OCI-M2 (cell line): ENCODE measurements at regions not wholly inside any gene's neighbourhood (a gene's known extent, or its start where the extent isn't known, plus 50 kb on each side); places are given as distances from the start of the nearest gene placed in this dataset.
"Not testable (repeated sequence)": the region's sequence is repeated elsewhere in the genome, so short reads cannot be mapped to it uniquely, and the experiment has no call there.

Experiments used
- DNase-seq: peaks from one replicate; lab custom pipeline; 2025; ENCODE audit not compliant: unreplicated experiment; lab: John Stamatoyannopoulos, UW

DNA sequence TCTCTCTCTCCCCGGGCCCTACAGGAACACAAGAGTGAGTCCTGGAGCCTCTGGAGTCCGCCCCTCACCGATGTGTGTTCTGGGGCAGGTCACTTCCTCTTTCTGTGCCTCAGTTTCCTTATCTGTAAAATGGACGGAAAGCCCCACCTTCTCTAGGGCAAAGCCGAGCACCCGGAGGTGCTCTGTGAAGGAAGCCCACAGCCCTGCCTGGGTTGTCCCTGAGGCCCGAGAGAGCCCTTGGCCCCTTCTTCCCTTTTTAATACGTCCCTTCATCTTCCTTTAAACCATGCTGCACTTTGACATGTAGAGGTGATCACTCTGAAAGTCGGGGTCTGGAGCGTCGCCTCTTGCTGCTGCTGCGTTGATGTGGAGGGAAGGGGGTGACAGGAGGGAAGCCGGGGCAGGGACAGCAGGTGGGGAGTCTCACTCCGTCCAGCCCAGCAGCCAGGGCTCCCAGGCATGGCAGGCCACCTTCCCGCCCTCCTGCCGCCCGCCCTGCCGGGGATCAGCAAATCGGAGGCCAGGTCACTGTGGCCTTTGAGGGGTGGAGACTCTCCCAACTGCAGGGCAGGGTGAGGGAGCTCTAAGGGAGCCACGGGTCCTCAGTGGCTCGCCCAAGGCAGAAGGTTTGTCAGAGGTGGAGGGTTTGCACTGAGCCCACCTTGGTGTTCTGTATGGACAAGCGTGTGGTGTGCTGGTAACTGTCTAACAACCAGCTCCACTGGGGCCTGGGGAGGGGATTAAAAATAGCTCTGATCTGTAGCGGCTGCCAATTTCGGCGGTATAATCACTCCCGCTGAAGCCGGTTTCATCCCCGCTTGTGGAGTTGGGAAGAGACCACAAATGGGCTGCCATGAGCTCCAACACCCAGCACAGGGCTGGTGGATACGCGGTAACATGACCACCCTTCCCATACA, 135.9 kb upstream of the ID2 start:
- no peak for DNase-seq

DNA sequence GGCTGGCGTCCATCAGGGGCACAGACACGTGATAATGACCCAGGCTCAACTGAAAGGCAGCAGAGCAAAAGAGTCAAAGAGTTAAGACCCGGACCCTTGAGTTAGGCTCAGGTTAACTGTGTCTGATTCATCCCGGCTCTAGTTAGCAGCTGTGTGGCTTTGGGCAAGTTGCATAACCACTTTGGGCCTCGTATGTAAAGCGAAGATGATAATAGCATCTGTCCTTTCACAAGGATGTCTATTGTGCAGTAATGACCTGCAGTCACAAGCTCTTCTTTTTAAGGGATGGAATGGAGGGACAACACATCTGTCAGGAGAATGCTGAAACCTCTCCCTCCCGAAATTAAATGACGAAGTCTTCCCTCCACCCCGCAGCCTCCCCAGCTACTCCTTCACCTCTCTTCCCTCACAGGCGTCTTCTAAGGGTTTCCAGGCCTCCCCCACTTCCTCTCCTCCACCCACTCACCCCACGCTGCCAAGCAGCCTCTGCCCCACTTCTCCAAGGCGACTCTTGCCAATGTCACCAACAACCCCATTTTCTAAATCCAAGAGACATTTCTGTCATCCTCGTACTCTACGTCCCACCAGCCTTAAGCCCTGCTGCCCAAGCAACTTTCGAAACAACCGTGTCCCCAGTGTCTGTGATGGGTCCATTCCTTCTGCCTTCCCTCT, 135.1 kb upstream of the ID2 start:
- DNase-seq = no peak

DNA sequence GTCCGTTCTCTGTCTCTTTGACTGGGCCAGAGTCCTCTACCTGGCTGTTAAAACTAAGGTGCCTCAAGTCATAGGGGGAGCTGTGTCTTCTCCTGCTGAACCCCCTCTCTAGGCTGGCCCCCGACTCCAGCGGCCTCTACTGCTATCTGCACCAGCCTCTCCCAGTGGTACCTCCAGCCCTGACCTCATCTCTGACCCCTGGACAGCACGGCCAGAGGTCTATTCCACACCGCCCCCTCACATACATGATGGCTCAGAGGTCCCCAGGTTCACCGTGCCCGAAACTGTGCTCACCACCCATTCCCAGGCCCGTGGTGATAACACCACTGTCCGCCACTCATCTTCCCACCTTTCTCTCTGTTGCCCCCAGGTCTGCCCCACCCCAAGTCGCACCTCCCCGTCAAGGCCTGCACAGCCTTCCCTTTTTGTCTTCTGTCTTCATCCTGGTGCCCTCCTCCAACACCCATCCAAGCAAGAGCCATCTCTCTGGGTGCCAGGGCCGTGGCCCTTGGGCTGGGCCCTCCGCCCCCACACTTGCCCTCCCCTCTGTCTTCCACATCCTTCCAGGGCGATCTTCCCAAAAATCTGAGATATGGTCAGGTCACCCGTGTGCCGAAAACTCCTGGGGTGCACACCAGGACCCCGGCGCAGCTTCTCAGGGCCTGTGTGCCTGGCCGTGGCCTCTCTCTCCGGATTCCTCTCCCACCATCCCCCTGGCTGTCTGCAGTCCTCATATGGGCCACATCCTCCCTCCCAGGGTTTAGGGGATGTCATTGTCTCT, 134.4 kb upstream of the ID2 start:
- DNase-seq = no peak

DNA sequence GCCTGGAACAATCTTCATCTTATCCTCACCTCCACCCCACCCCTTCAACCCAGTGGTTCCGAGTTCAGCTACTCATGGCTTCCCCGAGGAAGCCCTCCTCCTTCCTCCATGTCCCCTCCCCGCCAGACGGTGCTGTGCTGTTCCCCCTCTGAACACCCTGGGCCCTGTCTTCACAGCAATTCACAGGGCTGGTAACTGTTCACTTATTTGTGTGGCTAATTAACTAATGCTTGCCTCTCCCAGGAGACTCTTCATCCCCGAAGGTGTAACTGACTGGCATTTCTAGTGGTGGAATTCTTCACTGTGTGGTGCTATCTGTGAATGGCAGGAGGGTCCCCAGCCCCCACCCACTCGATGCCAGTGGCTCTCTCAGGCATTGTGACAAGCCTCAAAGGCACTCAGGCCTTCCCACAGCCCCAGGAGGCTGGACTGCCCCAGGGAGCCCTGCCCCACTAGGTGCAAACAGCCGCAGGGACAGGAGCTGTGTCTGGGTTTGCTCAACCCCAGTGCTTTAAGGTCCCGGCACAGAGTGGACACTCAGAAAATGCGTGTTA, 133.7 kb upstream of the ID2 start:
- DNase-seq = no peak

DNA sequence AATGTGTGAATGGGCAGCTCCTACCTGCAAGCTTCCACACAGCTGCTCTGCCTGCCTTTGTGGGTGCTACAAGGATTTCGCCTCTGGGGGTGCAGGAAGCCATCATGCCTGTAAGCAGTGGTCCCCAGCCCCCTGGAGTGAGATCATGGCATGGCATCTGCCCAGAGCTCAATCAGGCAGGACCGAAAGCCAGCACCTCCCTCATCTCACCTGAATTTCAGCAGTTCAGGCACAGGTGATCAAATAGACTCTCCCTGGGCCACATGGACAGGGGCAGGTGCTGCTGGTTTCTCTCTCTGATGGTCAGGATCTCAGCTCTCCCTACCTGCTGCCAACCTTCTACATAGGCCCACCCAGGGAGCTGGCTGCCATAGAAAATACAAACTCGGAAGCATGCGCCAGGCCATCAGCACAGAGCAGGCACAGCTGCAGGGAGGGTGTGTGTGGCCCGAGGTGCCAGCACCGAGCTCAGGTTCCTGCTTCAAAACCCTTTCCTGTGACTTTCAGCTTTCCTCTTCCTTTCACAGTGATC, 133.2 kb upstream of the ID2 start:
- DNase-seq = no peak

DNA sequence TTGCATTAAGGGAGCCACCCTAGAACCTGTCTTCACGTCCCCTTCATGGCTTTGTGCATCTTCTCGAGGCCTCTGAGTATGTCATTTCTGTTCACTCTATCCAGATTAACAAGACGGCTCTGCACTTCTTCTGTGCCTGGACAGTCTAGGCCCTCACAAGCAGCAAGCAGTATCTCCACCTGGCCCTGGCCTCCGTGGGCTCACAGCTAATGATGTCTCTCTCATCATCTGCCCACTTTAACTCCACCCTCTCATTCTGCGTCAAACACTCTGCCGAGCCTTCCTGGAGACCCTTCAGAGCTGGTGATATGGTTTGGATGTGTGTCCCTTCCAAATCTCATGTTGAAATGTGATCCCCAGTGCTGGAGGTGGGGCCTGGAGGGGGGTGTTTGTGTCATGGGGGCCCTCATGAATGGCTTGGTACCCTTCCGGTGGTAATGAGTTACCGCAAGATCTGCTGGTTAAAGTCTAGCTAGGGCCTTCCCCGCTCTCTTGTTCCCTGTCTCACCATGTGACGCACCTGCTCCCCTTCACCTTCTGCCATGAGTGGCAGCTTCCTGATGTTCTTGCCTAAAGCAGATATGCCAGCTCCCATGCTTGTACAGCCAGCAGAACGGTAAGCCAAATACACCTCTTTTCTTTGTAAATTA, 132.5 kb upstream of the ID2 start:
- no peak for DNase-seq

DNA sequence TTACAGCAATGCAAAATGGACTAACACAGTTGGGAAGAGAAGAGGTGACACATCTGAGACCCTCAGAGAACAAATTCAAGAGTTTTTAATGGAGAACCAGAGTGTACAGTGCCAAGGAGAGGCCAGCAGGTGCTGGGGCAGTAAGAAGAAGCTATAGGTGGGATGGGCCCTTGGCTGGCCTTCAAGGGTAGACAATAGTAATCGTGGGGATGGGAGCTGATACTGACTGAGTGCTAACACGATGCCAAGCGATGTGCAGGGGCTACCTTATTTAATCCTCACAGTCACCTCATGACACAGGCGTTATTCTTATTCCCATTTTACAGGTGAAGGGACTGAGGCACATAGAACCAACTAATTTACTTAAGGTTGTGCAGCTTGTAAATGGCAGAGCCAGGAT, 131.9 kb upstream of the ID2 start:
- DNase-seq = no peak

DNA sequence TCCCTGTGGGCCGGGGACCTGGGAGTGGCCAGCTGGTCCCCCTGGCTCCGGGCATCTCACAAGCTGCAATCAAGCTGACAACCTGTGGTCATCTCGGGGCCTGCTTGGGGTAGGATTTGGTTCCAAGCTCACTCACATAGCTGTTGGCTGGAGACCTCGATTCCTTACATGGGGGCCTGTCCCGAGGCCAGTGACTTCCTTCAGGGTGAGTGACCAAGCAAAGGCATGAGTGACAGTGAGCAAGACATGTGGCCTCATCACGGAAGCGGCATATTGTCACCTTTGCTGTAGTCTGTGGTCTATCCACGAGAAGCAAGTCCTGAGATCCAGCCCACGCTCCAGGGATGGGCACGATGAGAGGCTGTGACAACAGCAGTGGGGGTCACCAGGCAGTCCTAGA, 131.4 kb upstream of the ID2 start:
- DNase-seq = no peak

DNA sequence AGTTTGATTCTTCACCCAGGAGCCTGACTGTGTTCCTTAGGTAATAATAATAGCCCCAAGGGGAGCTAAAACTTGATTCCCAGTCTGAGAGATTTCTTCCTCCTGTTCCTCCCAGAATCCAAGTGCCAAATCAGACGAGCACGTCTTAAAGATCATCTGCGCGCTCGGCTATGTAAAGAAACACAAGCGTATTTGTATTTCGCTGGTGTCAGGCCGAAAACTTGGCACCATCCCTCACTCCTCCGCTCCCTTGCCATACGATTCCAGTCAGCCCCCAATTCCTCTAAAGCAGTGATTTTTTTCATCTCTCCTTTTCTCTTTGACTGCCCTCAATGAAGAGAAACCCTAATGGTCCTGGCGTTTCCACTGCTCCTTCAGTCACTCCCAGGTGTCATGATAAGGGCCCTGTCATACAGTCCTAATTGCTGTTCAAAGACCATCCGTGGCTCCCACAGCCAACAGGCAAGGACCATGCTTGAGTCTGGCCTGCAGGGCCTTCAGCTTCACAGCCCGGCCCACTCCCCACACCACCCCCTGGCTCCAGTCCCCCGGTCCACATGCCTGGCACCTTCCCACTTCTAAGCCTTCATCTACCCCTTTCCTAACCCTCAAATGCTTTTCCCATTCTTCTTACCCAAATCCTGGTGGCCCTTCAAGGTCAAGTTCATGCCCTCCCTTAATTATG, 130.8 kb upstream of the ID2 start:
- DNase-seq = no peak

DNA sequence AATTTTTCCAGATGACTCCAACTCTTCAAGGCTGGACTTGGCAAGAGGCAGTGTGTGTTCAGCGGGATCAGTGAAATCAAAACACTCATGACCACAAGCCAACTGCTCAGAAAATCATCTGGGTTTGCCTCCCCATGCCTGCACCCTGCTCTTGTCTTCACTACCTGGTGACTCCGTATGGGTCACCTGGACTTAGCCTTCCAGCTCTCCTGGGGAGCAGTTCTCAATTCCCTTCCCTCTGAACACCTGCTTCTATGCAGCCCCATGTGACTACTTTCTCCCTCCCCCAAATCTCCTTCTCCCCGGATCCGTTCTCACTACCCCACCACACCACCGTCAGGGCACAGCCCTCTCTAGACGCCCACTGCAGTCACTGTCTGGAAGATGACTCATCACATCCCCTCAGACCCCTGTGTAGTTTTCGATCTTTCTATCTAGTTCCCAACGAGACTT, 130.2 kb upstream of the ID2 start:
- DNase-seq = no peak

DNA sequence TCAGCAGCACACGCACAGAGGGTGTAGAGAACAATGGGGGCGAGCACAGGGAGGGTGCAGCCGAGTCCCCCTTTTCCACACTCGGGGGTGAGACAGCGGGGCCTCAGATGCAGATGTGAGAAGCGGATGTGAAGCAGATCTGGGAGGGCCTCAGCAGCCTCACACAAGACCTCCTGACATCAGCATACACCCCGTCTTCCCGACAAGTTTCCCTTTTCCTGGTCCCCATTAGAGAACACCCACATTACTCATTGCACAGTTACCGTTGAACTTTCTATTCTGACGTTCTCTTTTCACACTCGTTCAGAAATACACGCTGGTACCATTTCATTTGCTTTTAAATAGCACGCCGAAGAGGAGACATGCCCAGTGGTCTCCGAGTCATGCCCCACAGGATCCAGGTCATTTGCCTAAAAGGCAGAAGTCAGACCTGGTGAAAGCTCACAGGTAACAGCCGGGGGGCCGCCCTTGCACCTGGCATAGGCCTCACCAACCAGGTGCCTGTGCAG, 129.5 kb upstream of the ID2 start:
- DNase-seq = no peak

DNA sequence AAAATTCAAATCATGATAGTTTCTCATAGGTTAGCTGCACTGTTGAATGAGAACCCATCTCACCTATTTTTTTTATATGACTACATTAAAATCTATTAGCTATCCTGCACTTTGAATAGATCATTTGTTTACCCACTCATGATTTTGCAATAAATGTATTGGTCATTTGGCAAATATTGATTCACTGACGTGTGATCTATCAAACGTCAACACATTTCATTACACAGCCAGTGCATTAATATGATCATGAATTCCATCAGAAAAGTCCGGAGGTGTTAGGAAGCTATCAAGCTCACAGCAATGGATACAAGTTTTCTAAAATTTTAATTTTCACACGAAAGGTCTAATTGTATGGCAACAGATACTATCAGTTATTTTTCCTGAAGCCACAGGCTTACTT, 128.2 kb upstream of the ID2 start:
- no peak for DNase-seq

DNA sequence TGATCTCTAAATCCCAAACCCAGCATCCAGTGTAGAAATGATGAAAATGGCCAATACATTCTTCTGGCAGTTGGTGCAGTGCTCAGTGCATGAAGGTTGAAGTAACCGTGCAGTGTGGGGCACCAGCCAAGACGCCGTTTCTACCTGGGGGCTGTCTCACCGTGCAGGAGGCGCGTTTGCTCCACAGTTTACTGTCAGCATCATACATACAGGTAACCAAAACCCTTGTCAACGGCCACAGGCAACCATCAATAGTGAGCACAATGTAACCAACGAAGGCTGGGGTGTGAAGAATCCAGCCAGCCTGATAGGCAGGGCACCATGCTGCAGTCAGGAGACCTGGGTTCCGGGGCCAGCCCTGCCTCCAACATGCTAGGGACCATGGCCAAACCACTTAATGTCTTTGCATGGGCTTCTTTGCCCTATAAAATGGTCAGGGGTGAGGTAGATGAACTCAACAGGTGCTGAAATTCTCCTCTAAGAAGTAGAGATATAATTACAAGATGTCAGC, 127.5 kb upstream of the ID2 start:
- no peak for DNase-seq

DNA sequence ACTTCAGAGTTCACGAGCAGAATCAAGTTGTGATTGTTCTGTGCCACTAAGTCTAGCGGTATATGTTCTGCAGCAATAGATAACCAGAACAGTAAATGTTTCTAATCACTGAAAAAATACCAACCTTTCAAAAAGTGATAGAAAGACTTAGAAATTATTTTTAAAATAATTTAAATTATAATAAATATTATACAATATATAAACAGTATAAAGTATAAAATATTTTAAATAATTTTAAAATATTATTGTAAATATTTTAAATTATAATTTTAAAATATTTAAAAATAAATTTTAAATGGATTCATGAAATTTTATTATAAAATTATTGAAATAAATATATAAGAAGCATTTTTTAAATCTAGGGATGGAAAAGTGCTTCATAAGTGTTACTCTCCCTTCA, 126.3 kb upstream of the ID2 start:
- no peak for DNase-seq

DNA sequence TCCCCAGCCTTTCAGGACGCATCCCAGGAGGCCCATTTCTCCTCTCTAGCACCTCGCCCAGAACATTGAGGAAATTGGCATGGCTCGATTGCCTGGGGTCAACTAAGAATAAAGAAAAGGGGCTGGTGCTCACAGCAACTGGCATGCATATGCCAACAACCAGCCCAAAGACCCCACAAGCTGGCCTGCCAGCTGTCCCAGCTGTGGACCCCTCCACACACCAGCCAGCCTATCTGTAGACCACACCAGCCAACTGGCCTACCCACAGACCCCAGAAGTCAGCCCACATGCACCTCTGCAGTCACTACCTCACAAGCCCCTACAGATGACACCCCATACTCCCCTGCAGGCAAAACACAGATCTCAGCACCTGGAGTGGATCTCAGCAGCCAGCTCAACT, 123.8 kb upstream of the ID2 start:
- DNase-seq = no peak

DNA sequence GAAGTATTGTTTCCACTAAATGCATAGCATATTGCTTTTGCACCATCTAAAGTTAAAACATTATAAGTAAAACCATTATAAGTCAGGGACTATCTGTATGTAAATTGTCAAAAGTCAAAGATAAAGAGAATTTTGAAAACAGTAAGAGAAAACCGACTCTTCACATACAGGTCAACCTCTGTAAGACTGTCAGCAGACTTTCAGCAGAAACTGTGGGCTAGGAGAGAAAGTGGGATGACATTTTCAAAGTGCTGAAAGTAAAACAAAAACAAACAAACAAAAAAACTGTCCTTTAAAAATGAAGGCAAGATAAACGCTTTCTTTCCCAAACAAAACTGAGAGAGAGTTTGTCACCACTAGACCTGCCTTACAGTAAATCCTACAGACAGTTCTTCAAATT, 122.9 kb upstream of the ID2 start:
- no peak for DNase-seq

DNA sequence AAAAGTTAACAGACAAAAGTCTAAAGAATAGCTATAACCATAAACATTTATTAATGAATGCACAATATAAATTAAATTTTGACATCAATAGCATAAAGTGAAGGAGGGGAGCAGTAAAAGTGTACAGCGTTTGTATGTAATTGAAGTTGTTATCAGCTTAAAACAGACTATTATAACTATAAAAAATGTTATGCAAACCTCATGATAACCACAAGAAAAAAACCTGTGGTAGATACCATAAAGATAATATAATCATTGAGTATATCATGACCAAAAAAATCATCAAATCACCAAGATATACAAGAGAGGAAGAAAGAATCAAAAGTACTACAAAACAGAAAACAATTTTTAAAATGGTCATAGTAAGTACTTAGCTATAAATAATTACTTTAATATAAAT, 122.1 kb upstream of the ID2 start:
- no peak for DNase-seq

DNA sequence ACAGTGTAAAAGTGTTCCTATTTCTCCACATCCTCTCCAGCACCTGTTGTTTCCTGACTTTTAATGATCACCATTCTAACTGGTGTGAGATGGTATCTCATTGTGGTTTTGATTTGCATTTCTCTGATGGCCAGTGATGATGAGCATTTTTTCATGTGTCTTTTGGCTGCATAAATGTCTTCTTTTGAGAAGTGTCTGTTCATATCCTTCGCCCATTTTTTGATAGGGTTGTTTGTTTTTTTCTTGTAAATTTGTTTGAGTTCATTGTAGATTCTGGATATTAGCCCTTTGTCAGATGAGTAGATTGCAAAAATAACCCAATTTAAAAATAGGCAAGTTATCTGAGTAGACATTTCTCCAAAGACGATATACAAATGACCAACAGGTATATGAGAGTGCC, 120.2 kb upstream of the ID2 start:
- DNase-seq = not testable (repeated sequence)

DNA sequence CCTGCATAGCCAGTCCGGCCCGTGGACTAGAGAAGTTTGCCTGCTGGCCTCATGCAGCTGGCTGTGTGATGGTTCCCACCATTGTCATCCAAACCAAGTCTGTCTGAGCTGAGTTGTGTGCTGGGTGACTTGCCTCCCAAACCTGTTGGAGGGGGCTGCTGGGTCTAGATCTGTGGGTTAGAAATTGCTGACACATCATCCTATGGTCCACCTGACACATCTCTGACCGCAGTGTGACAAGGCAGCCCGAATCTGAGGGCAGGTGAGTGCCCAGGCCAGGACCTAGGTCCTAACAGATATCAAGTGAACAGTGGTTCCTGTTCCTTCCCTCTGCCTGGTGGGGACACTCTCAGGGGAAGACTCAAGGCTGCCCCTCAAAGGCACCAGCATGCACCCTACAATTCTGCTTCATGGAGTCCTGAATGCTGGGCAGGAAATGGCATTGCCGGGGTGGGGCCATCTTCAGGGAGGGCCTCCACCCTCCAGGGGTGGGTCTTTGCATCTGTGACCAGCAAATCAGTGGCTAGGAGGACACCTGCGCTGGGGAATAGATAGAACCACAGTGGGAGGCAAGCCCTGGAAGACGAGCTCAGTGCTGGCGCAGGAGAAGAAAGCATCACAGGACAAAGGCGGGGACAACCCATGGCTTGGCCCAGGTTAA, 117.9 kb upstream of the ID2 start:
- no peak for DNase-seq
